ENCODE measurements at regions not wholly inside any gene's neighbourhood (a gene's known extent, or its start where the extent isn't known, plus 50 kb on each side); places are given as distances from the start of the nearest gene placed in this dataset.

DNA sequence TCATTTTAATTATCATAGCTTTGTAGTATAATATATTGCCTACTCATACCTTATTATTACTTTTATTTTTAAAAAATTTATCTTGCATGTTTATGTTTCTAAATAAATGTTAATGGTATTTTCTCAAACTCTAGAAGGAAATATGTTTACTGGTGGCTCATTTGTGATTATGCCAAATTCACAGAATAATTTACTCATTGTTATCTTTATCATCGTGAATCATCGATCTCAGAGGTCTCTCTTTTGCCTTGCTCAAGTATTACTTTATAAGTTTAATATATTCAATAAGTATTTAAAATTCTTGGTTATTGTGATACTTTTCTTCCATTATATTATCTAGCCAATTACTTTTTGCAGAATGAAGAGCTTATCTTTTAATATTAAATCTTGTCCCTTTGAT is 836.7 kb upstream of the ADAMTS5 start:
- Histone ChIP-seq H3K27me3 (no peaks in the 10 kb centered on the region), H3K27ac (no peak overlapping the region), H3K9me3 (no peaks in the 10 kb centered on the region), H3K36me3 (no peaks in the 10 kb centered on the region), H3K4me3 (no peak overlapping the region), H3K4me1 (no peaks in the 10 kb centered on the region)
- TF ChIP-seq, protein P1, sequence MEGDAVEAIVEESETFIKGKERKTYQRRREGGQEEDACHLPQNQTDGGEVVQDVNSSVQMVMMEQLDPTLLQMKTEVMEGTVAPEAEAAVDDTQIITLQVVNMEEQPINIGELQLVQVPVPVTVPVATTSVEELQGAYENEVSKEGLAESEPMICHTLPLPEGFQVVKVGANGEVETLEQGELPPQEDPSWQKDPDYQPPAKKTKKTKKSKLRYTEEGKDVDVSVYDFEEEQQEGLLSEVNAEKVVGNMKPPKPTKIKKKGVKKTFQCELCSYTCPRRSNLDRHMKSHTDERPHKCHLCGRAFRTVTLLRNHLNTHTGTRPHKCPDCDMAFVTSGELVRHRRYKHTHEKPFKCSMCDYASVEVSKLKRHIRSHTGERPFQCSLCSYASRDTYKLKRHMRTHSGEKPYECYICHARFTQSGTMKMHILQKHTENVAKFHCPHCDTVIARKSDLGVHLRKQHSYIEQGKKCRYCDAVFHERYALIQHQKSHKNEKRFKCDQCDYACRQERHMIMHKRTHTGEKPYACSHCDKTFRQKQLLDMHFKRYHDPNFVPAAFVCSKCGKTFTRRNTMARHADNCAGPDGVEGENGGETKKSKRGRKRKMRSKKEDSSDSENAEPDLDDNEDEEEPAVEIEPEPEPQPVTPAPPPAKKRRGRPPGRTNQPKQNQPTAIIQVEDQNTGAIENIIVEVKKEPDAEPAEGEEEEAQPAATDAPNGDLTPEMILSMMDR (IDR thresholded peaks at IDR 0.05), result no peak
- no peak for TF ChIP-seq POLR2A (IDR thresholded peaks at IDR 0.05)
- DNase-seq, result no peak

GRCh38 chr21:27802816-27803475 is 836.1 kb upstream of the ADAMTS5 start:
- H3K4me3 ChIP-seq, result no peak overlapping the region
- no peaks in the 10 kb centered on the region for H3K4me1 ChIP-seq
- DNase-seq, result peak in 1 of 3 donors; percentile 60
- no peak overlapping the region for H3K27ac ChIP-seq
- TF ChIP-seq, protein P1 (IDR thresholded peaks at IDR 0.05), result peak in 4 of 6 experiments; percentile 37 to 63 (median 52)
- TF ChIP-seq POLR2A (IDR thresholded peaks at IDR 0.05), result no peak
- no peaks in the 10 kb centered on the region for H3K36me3 ChIP-seq
- no peaks in the 10 kb centered on the region for H3K27me3 ChIP-seq
- no peaks in the 10 kb centered on the region for H3K9me3 ChIP-seq

DNA sequence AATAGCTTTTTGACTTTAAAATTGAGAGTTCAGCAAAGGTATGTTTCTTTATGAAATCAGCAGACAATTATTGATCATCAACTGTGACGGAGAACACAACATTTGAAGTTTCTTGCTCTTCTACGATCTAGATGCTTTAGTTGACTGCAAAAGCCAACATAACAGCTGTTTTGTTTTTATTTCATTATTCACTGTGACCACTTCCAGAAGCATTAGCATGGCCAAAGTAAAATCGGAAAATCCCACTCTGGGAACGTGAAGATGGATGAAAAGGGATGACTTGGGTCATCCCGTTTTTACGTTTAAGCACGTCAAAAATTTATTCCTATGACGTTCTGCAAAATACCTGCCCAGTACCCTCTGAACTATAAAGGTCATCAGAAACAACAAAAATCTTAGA is 833.0 kb upstream of the ADAMTS5 start:
- TF ChIP-seq POLR2A (IDR thresholded peaks at IDR 0.05), result no peak
- TF ChIP-seq, protein P1 (IDR thresholded peaks at IDR 0.05), result no peak
- Histone ChIP-seq H3K27ac (no peak overlapping the region), H3K4me3 (no peak overlapping the region), H3K4me1 (no peaks in the 10 kb centered on the region), H3K27me3 (no peaks in the 10 kb centered on the region), H3K9me3 (no peaks in the 10 kb centered on the region), H3K36me3 (no peaks in the 10 kb centered on the region)
- no peak for DNase-seq

DNA sequence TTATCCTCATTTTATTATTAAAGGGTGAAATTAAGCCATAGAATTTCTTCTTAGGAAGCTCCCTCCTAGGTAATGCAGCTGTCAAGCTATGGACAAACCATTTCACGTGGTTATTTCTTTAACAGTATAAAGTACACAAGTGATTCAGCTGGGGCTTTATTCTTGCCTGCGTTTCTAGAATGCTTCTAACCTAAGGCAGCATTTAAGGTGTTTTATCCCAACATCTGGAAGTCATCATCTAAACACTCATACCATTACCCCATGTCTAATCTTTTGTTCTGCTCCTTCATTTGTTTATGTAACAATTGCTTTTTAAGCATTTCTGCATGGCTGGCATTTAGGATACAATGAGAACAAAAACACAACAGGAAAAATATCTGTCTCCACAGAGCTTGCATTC is 829.2 kb upstream of the ADAMTS5 start:
- Histone ChIP-seq H3K27me3 (no peaks in the 10 kb centered on the region), H3K4me1 (no peaks in the 10 kb centered on the region), H3K27ac (no peak overlapping the region), H3K4me3 (no peak overlapping the region), H3K36me3 (no peaks in the 10 kb centered on the region), H3K9me3 (no peaks in the 10 kb centered on the region)
- no peak for TF ChIP-seq POLR2A (IDR thresholded peaks at IDR 0.05)
- TF ChIP-seq, protein P1 (IDR thresholded peaks at IDR 0.05), result no peak
- DNase-seq, result no peak

DNA sequence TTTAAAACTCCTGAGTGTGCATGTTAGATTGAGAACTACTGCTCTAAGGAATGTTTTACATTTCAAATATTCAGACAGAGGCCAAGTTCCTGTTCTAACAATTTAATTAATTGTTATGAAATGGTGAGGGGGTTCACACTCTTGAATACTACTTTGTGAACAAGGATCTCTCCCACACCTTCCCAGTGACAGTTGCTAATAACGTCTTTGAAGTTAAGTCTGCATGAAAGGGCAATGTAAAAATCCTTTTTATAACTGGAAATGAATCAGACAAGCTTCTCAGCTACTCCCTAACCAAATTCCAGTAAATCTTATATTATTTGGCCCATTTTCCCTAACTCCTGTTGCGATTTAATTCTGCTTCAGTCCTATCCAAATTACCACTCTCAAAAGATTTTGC is 828.5 kb upstream of the ADAMTS5 start:
- no peak for TF ChIP-seq POLR2A (IDR thresholded peaks at IDR 0.05)
- TF ChIP-seq, protein P1 (IDR thresholded peaks at IDR 0.05), result no peak
- Histone ChIP-seq H3K27ac (no peak overlapping the region), H3K36me3 (no peaks in the 10 kb centered on the region), H3K4me3 (no peak overlapping the region), H3K27me3 (no peaks in the 10 kb centered on the region), H3K4me1 (no peaks in the 10 kb centered on the region), H3K9me3 (no peaks in the 10 kb centered on the region)
- no peak for DNase-seq

- Histone ChIP-seq H3K4me3 (no peak overlapping the region), H3K9me3 (no peaks in the 10 kb centered on the region), H3K4me1 (no peaks in the 10 kb centered on the region), H3K36me3 (no peaks in the 10 kb centered on the region), H3K27me3 (no peaks in the 10 kb centered on the region), H3K27ac (no peak overlapping the region)
- no peak for DNase-seq
- TF ChIP-seq POLR2A (IDR thresholded peaks at IDR 0.05), result no peak
Measured at GRCh38 chr21:27793901-27794300, 827.0 kb upstream of the ADAMTS5 start.
